Heart left ventricle (tissue), 13 donors: ENCODE measurements at regions not wholly inside any gene's neighbourhood (a gene's known extent, or its start where the extent isn't known, plus 50 kb on each side); places are given as distances from the start of the nearest gene placed in this dataset.

Source experiments
- POLR2A ChIP-seq, 2 donors: fragments of 450-650 bp; IDR thresholded peaks; one replicate each; pipeline ENCODE4 v1.6.1; 2017; ENCODE audit warnings: antibody characterized with exemption in 2 of 2, mild to moderate bottlenecking in 2 of 2, moderate library complexity in 2 of 2
- TF ChIP-seq, protein P1 (sequence below), 12 donors: fragments of 200-600 bp; sonication (generic) in 4 of 12; IDR thresholded peaks; one replicate each; pipeline versions ENCODE4 v1.5.0 to v1.8.0; 2018 to 2022; ENCODE audit warnings: antibody characterized with exemption in 12 of 12, mild to moderate bottlenecking in 5 of 12
- donor health status: ischemic (EF 13 %, LVEDD 7.1; RV severe dilation, severe dysfunction).
- donor health status: DM: no; HTN: yes; CAD: no.
- donor health status: DM: no; HTN: no; CAD: no.
- donor health status: ischemic (EF 25% LVEDD 6.9; RV normal size, moderate dysfunction).
- donor health status: ischemic (EF 25% LVEDD 5.7; RV mildly dilated, moderate dysfunction).
- donor health status: ischemic (EF 35%, LVEDD 5.7; RV mildly dilated, moderate dysfunction).
- donor health status: nonischemic (EF 11% LVEDD 7.7; RV severe dilation, severe dysfunction).
- donor health status: DM: yes; HTN: yes; CAD: no.
- donor health status: PGD.
- donor health status: ischemic (EF 29% LVEDD 5.4; RV normal size, mild dysfunction).
- donor health status: nonischemic (EF 23%, LVEDD 6.1; RV moderate dilation, normal function).

GRCh38 chr4:110904435-110905065 is 281.7 kb upstream of the PITX2 start:
- TF ChIP-seq, protein P1, sequence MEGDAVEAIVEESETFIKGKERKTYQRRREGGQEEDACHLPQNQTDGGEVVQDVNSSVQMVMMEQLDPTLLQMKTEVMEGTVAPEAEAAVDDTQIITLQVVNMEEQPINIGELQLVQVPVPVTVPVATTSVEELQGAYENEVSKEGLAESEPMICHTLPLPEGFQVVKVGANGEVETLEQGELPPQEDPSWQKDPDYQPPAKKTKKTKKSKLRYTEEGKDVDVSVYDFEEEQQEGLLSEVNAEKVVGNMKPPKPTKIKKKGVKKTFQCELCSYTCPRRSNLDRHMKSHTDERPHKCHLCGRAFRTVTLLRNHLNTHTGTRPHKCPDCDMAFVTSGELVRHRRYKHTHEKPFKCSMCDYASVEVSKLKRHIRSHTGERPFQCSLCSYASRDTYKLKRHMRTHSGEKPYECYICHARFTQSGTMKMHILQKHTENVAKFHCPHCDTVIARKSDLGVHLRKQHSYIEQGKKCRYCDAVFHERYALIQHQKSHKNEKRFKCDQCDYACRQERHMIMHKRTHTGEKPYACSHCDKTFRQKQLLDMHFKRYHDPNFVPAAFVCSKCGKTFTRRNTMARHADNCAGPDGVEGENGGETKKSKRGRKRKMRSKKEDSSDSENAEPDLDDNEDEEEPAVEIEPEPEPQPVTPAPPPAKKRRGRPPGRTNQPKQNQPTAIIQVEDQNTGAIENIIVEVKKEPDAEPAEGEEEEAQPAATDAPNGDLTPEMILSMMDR (IDR thresholded peaks at IDR 0.05) = no peak
- TF ChIP-seq POLR2A (IDR thresholded peaks at IDR 0.05) = no peak
